ENCODE measurements at regions not wholly inside any gene's neighbourhood (a gene's known extent, or its start where the extent isn't known, plus 50 kb on each side); places are given as distances from the start of the nearest gene placed in this dataset.
"Not testable (repeated sequence)": the region's sequence is repeated elsewhere in the genome, so short reads cannot be mapped to it uniquely, and the experiment has no call there.

- DNase-seq (ENCODE audit: low read depth), result not testable (repeated sequence)
Measured at GRCh38 chr3:75840160-75840559, 54.8 kb upstream of the ZNF717 start.

- not testable (repeated sequence) for DNase-seq (ENCODE audit: low read depth)
Measured at GRCh38 chr3:75850301-75851008, 65.1 kb upstream of the ZNF717 start.

GRCh38 chr3:75863130-75863529 lies 77.8 kb upstream of the ZNF717 start:
- DNase-seq (ENCODE audit: low read depth), result no peak

- no peak for DNase-seq (ENCODE audit: low read depth)
Measured at GRCh38 chr3:75863878-75864277, 78.5 kb upstream of the ZNF717 start.

GRCh38 chr3:75883719-75884118 lies 98.4 kb upstream of the ZNF717 start:
- not testable (repeated sequence) for DNase-seq (ENCODE audit: low read depth)

GRCh38 chr3:75886971-75887526 lies 101.7 kb upstream of the ZNF717 start:
- DNase-seq (ENCODE audit: low read depth), result no peak

- no peak for DNase-seq (ENCODE audit: low read depth)
Measured at GRCh38 chr3:75894234-75894633, 108.9 kb upstream of the ZNF717 start.

- DNase-seq (ENCODE audit: low read depth), result no peak
Measured at GRCh38 chr3:75896265-75896664, 110.9 kb upstream of the ZNF717 start.

- not testable (repeated sequence) for DNase-seq (ENCODE audit: low read depth)
Measured at GRCh38 chr3:75901446-75901845, 116.1 kb upstream of the ZNF717 start.

GRCh38 chr3:75906555-75907112 lies 121.3 kb upstream of the ZNF717 start:
- no peak for DNase-seq (ENCODE audit: low read depth)

- no peak for DNase-seq (ENCODE audit: low read depth)
Measured at GRCh38 chr3:75913800-75914350, 128.5 kb upstream of the ZNF717 start.

- not testable (repeated sequence) for DNase-seq (ENCODE audit: low read depth)
Measured at GRCh38 chr3:75914741-75915140, 129.4 kb upstream of the ZNF717 start.

GRCh38 chr3:75938921-75939320 lies 153.6 kb upstream of the ZNF717 start:
- DNase-seq (ENCODE audit: low read depth), result no peak

GRCh38 chr3:75951941-75952340 lies 166.6 kb upstream of the ZNF717 start:
- no peak for DNase-seq (ENCODE audit: low read depth)

- not testable (repeated sequence) for DNase-seq (ENCODE audit: low read depth)
Measured at GRCh38 chr3:75960031-75960430, 174.7 kb upstream of the ZNF717 start.

- not testable (repeated sequence) for DNase-seq (ENCODE audit: low read depth)
Measured at GRCh38 chr3:75962054-75962453, 176.7 kb upstream of the ZNF717 start.

- DNase-seq (ENCODE audit: low read depth), result no peak
Measured at GRCh38 chr3:75967071-75967470, 181.7 kb upstream of the ZNF717 start.

GRCh38 chr3:75978686-75979085 lies 193.3 kb upstream of the ZNF717 start:
- DNase-seq (ENCODE audit: low read depth), result no peak

- DNase-seq (ENCODE audit: low read depth), result no peak
Measured at GRCh38 chr3:75981401-75981800, 196.1 kb upstream of the ZNF717 start.

- DNase-seq (ENCODE audit: low read depth), result no peak
Measured at GRCh38 chr3:75982151-75982550, 196.8 kb upstream of the ZNF717 start.

- DNase-seq (ENCODE audit: low read depth), result no peak
Measured at GRCh38 chr3:75983111-75983510, 197.8 kb upstream of the ZNF717 start.

GRCh38 chr3:75983609-75984290 lies 198.4 kb upstream of the ZNF717 start:
- no peak for DNase-seq (ENCODE audit: low read depth)

GRCh38 chr3:75985432-75985831 lies 200.1 kb upstream of the ZNF717 start:
- no peak for DNase-seq (ENCODE audit: low read depth)
